ENCODE measurements at regions not wholly inside any gene's neighbourhood (a gene's known extent, or its start where the extent isn't known, plus 50 kb on each side); places are given as distances from the start of the nearest gene placed in this dataset.
A peak's percentile ranks its signal among the peaks of the same experiment; 100 is the strongest.

DNA sequence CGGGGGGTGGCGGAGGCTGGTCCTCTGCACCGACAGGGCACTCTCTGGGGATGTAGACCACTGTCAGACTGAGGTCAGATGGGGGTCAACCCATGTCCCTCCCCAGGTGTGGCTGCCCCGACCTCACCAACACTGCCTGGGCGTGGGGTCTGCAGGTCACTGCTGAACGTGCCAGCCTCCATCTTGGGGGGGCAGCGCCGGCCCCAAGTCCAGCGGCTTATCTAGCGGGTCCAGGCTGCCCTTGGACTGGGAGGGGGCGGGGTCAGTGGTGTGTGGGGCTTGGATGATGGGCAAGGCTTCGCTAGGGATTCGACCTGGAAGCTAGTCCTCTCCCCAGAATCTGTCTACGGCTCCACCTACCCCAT is 178.2 kb downstream of the IGLL1 start:
- H3K9me3 Mint-ChIP-seq, result no peaks in the 10 kb centered on the region
- no peaks in the 10 kb centered on the region for H3K4me1 Mint-ChIP-seq
- H3K36me3 Mint-ChIP-seq (ENCODE audit: low read depth), result peaks cover 5% of the 10 kb centered on the region
- peak overlapping the region in 2 of 3 experiments; percentile 48 to 75 for H3K27ac Mint-ChIP-seq
- H3K27me3 Mint-ChIP-seq (ENCODE audit: low read depth), result no peaks in the 10 kb centered on the region
- TF ChIP-seq, protein P1, sequence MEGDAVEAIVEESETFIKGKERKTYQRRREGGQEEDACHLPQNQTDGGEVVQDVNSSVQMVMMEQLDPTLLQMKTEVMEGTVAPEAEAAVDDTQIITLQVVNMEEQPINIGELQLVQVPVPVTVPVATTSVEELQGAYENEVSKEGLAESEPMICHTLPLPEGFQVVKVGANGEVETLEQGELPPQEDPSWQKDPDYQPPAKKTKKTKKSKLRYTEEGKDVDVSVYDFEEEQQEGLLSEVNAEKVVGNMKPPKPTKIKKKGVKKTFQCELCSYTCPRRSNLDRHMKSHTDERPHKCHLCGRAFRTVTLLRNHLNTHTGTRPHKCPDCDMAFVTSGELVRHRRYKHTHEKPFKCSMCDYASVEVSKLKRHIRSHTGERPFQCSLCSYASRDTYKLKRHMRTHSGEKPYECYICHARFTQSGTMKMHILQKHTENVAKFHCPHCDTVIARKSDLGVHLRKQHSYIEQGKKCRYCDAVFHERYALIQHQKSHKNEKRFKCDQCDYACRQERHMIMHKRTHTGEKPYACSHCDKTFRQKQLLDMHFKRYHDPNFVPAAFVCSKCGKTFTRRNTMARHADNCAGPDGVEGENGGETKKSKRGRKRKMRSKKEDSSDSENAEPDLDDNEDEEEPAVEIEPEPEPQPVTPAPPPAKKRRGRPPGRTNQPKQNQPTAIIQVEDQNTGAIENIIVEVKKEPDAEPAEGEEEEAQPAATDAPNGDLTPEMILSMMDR (IDR thresholded peaks at IDR 0.05; ENCODE audit: unreplicated experiment in 3 of 3), result no peak
- H3K4me3 Mint-ChIP-seq, result peak overlapping the region; percentile 72 to 82 (median 74)

DNA sequence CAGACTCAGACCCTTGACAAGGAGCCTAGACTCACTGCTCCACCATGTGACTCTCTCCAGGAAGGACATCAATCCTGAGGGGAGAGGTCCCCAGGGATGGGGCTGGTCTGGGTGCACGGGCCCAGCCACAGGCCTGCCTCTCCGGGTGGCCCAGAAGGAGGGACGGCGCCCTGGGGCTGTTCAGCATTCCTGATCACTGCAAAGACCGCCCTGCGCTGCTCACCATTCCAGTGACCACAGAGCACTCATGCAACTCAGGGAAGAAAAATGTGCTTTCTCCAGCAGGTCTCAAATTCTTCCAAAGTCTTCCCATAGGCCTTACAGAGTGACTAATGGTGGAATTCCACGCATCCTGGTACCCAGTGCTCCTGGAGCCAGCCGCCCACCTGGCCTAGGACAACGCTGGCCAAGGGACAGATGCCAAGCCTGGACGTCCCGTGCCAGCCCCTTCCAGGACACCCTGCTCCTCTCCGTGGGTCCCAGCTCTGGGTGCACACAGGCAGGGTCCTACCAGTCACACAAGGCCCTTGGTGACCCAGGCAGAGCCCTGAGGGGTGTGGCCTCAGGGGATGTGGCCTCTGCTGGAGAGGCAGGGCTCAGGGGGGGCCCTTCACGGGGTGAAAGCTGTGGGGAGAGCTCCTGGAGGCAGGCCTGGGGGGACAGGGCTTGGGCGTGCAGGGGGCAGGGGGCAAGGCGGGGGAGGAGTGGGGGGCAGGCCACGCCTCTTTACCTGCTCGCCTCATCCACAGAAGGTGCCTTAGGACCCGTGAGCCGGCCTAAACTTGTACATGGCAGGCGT is 178.8 kb downstream of the IGLL1 start:
- Mint-ChIP-seq H3K36me3 (ENCODE audit: low read depth) (peaks cover 5% of the 10 kb centered on the region), H3K4me1 (no peaks in the 10 kb centered on the region), H3K9me3 (no peaks in the 10 kb centered on the region), H3K4me3 (peak overlapping the region; percentile 39 to 74 (median 63)), H3K27ac (peak overlapping the region in 2 of 3 experiments; percentile 56 to 72), H3K27me3 (ENCODE audit: low read depth) (no peaks in the 10 kb centered on the region)
- TF ChIP-seq, protein P1 (IDR thresholded peaks at IDR 0.05; ENCODE audit: unreplicated experiment in 3 of 3), result no peak

DNA sequence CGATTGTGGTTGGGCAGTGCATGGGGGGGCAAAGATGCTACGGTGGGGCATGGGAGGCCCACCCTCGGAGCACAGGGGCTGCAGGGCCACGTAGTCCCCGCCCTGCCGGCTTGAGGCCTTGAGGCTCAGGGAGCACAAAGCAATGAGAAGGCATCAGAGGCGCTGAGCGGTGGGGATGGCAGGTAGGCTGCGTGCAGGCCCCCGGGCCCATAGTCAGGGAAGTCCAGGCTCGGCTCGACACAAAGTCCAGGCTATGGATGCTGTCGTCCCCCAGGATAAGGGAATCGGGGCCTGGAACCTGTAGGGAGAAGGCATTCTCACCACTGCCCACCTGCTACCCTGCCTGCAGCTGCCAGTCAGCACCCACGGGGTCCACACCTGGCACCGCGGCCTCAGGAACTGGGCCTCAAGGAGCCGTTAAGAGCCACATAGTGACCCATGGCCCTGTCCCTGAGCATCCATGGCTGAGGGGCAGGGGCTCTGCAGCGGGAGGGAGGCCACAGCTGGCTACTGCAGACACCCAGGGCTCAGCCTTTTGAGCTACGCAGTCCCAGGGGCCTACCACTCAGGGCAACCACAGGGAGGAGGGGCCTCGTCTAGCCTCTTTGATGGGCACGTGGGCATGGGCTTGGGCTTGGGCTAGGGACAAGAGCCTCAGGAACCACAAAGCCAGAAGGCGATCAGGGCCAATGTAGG is 179.7 kb downstream of the IGLL1 start:
- H3K27ac Mint-ChIP-seq, result peak overlapping the region in 1 of 3 experiments; percentile 56
- H3K36me3 Mint-ChIP-seq (ENCODE audit: low read depth), result peaks cover 5% of the 10 kb centered on the region
- H3K4me1 Mint-ChIP-seq, result no peaks in the 10 kb centered on the region
- TF ChIP-seq, protein P1 (IDR thresholded peaks at IDR 0.05; ENCODE audit: unreplicated experiment in 3 of 3), result no peak
- H3K27me3 Mint-ChIP-seq (ENCODE audit: low read depth), result no peaks in the 10 kb centered on the region
- no peaks in the 10 kb centered on the region for H3K9me3 Mint-ChIP-seq
- peak overlapping the region; percentile 39 to 63 (median 61) for H3K4me3 Mint-ChIP-seq

DNA sequence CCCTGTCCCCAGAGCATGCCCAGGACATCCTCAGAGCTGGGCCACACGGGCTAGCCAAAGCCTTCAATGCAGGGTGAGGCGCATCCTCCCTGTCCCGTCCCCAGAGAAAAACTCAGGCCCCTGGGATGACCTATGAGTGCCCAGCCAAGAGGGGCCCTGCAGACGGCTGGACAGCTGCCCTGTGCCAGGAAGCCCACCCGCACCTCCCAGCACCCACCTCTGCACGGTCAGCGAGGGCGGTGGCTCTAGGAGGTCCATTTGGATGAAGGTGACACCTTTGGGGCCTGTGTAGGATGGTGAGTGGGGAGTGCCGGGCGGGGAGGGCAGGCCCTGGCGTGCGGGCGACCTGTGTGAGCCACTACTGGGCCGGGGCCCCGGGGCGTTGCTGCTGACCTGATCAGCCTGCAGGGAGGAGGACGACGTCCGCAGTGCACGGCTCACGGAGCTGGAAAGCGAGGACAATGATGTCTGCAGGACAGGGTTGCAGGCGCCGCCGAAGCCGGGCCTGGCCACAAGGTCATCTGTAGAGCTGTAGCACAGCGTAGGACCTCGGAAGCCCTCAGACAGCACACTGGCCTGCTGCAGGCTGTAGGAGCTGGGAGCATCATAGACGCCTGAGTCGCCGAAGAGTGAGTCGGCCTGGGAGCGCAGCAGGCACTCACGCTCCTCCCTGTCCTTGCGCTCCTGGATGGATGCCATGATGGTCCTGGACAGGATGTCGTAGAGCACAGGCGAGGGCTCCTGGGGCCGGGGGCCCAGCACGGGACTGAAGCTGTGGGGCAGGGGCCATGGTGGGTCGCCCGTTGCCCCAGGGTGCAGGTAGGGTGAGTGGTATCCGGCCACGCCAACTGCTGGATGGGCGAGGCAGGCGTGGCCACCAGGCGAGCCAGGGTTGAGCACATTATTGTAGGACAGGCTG is 180.5 kb downstream of the IGLL1 start:
- Mint-ChIP-seq H3K4me1 (no peaks in the 10 kb centered on the region), H3K36me3 (ENCODE audit: low read depth) (peaks cover 5% of the 10 kb centered on the region), H3K4me3 (peak overlapping the region in 1 of 3 experiments; percentile 15), H3K27me3 (ENCODE audit: low read depth) (no peaks in the 10 kb centered on the region), H3K9me3 (no peaks in the 10 kb centered on the region), H3K27ac (no peak overlapping the region)
- TF ChIP-seq, protein P1 (IDR thresholded peaks at IDR 0.05; ENCODE audit: unreplicated experiment in 3 of 3), result no peak

DNA sequence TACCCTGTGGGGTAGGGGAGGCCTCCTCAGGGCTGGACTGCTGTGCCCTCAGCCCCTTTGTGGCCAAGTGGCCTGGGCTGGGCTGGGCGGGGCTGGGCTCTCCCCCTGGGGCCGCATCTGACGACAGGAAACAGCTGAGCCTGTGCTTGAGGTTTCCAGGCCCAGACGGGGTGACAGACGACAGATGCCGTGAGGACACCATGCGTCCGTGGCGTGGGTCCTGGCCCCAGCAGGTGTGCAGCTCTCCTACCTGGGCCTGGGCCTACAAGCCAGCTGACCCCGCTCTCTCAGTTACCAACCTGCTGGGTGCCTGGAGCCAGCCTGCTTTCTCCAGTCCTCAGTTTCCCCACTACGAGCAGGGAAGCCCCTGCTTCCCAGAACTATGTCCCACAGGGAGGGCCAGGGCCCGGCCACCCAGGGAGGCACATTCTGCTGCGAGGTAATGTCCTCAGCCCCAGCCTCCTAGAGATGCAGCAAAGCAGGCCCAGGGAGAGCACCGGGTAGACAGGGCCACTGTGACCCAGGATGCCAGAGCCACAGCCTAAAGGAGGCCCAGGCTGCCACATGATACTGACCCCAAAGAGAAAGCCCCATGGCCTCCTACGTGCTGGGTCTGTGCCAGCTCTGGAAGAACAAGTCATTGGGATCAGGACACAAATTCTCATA is 181.3 kb downstream of the IGLL1 start:
- Mint-ChIP-seq H3K4me3 (peak overlapping the region in 1 of 3 experiments; percentile 15), H3K27me3 (ENCODE audit: low read depth) (no peaks in the 10 kb centered on the region), H3K4me1 (no peaks in the 10 kb centered on the region), H3K27ac (no peak overlapping the region), H3K9me3 (no peaks in the 10 kb centered on the region), H3K36me3 (ENCODE audit: low read depth) (peaks cover 5% of the 10 kb centered on the region)
- TF ChIP-seq, protein P1 (IDR thresholded peaks at IDR 0.05; ENCODE audit: unreplicated experiment in 3 of 3), result no peak
